ENCODE measurements at regions not wholly inside any gene's neighbourhood (a gene's known extent, or its start where the extent isn't known, plus 50 kb on each side); places are given as distances from the start of the nearest gene placed in this dataset.

DNA sequence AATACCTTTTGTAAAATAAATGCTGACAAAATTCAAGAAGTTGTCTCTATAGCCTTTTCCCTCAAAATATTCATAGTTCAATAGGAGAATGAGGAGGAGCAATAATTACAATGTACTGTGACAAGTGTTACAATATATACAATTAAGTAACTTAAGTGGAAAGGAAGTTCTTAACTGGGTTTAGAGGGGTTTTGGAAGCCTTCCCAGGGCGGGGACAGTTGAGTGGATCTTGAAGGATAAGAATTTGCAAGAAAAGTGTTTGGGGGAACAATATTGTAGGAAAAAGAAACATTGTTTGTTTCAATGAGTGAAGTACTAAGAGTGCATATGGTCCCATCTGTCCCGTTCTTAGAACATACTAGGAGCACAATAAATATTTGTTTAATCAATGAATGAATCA is 165.2 kb upstream of the PLSCR5 start:
- TF ChIP-seq POLR2A (IDR thresholded peaks at IDR 0.05), result no peak
- TF ChIP-seq, protein P1, sequence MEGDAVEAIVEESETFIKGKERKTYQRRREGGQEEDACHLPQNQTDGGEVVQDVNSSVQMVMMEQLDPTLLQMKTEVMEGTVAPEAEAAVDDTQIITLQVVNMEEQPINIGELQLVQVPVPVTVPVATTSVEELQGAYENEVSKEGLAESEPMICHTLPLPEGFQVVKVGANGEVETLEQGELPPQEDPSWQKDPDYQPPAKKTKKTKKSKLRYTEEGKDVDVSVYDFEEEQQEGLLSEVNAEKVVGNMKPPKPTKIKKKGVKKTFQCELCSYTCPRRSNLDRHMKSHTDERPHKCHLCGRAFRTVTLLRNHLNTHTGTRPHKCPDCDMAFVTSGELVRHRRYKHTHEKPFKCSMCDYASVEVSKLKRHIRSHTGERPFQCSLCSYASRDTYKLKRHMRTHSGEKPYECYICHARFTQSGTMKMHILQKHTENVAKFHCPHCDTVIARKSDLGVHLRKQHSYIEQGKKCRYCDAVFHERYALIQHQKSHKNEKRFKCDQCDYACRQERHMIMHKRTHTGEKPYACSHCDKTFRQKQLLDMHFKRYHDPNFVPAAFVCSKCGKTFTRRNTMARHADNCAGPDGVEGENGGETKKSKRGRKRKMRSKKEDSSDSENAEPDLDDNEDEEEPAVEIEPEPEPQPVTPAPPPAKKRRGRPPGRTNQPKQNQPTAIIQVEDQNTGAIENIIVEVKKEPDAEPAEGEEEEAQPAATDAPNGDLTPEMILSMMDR (IDR thresholded peaks at IDR 0.05), result no peak
